ENCODE measurements at regions not wholly inside any gene's neighbourhood (a gene's known extent, or its start where the extent isn't known, plus 50 kb on each side); places are given as distances from the start of the nearest gene placed in this dataset.

DNA sequence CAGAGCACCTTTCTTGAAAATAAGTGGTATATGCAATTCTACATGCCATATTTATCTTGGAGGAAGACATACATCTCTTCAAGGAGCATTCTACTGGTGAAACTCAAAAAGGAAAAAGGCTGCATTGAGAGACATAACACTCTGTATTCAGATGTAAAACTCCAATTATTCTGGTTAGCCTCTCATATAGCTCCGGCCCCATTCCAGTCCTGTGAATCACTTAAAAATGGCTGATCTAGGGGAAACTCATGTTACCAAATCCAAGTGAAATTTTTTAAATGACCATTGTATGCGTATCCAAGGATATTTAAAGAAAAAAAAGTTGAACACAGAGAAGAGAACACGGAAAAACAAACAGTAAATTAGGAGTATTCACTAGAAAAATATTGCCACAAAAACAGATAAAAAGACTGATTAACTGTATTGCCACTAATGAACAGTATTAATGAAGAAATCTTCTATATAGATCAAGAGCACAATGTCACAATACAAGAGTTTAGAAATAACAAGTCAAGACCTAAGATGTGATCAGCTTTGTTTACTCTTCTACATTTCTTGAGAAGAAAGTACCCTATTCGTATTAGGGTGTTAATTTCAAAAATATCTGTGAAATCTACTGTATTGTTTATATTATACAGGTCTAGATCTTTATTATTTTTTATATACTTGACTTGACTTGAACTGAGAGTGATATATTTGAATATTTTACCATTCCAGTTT is 124.5 kb upstream of the GJE1 start:
- Histone ChIP-seq H3K4me3 (ENCODE audit: low read depth in 1 of 5, low read length in 5 of 5) (no peak overlapping the region), H3K27me3 (ENCODE audit: control insufficient read depth in 5 of 5, insufficient read depth in 4 of 5, low read length in 5 of 5) (no peaks in the 10 kb centered on the region), H3K27ac (ENCODE audit: low read depth, low read length) (no peak overlapping the region), H3K4me1 (ENCODE audit: control insufficient read depth in 5 of 5, insufficient read depth in 5 of 5, low read length in 5 of 5) (no peaks in the 10 kb centered on the region), H3K9ac (ENCODE audit: low read length in 5 of 5) (no peak overlapping the region), H3K36me3 (ENCODE audit: control insufficient read depth in 5 of 5, insufficient read depth in 5 of 5, low read length in 5 of 5) (no peaks in the 10 kb centered on the region), H3K9me3 (ENCODE audit: control insufficient read depth in 5 of 5, low read length in 5 of 5) (peaks cover 0 to 5% (median 0%) of the 10 kb centered on the region in 5 donors)

DNA sequence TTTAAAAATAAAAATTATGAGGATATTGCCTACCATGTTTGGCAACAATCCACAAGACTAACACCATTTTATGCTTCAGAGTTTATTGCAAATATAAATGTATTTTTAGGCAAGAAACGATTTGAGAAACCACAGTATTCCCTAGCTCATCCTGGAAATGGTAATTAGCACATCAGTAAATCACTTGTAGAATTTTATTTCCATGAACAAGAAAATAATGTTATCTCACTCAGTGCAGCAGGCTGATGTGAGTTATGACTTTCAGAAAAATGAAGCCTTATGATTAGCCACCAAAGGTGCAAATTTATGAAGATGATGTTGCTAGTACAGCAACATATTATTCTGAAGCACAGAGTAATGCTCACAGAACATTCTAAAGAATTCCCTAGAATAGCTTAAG is 127.7 kb upstream of the GJE1 start:
- Histone ChIP-seq H3K27ac (ENCODE audit: low read depth, low read length) (no peak overlapping the region), H3K9me3 (ENCODE audit: control insufficient read depth in 5 of 5, low read length in 5 of 5) (peaks cover 0 to 5% (median under 1%) of the 10 kb centered on the region in 5 donors), H3K36me3 (ENCODE audit: control insufficient read depth in 5 of 5, insufficient read depth in 5 of 5, low read length in 5 of 5) (no peaks in the 10 kb centered on the region), H3K9ac (ENCODE audit: low read length in 5 of 5) (no peak overlapping the region), H3K4me1 (ENCODE audit: control insufficient read depth in 5 of 5, insufficient read depth in 5 of 5, low read length in 5 of 5) (no peaks in the 10 kb centered on the region), H3K27me3 (ENCODE audit: control insufficient read depth in 5 of 5, insufficient read depth in 4 of 5, low read length in 5 of 5) (no peaks in the 10 kb centered on the region), H3K4me3 (ENCODE audit: low read depth in 1 of 5, low read length in 5 of 5) (no peak overlapping the region)

DNA sequence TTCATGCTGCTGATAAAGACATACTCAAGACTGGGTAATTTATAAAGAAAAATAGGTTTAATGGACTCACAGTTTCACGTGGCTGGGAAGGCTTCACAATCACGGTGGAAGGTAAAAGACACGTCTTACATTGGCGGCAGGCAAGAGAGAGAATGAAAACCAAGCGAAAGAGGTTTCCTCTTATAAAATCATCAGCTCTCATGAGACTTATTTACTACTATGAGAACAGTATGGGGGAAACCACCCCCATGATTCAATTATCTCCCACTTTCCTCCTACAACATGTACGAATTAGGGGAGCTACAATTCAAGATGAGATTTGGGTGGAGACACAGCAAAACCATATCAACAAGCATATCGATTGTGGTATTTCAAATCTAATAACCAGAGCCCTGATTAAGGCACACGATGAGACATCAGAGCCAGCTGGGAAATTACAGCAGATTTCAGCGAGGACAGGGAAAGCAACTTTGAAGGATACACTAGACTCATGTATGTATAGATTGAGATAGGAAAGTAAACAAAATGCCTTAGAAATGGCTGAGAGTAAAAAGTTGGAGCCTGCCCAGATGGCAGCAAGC is 129.8 kb upstream of the GJE1 start:
- Histone ChIP-seq H3K4me1 (ENCODE audit: control insufficient read depth in 5 of 5, insufficient read depth in 5 of 5, low read length in 5 of 5) (no peaks in the 10 kb centered on the region), H3K27me3 (ENCODE audit: control insufficient read depth in 5 of 5, insufficient read depth in 4 of 5, low read length in 5 of 5) (no peaks in the 10 kb centered on the region), H3K9ac (ENCODE audit: low read length in 5 of 5) (no peak overlapping the region)

DNA sequence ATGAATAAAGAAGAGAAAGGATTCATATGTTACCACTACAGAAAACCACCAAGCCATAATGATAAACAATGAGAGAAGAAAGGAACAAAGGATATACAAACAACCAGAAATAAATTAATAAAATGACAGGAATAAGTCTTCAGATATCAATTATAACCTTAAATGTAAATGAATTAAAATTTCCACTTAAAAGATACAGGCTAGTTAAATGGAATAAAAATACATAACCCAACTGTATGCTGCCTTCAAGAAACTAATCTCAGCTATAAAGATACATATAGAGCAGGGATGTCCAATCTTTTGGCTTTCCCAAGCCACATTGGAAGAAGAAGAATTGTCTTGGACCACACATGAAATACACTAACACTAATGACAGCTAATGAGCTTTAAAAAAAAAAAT is 135.9 kb upstream of the GJE1 start:
- Histone ChIP-seq H3K4me1 (ENCODE audit: control insufficient read depth in 5 of 5, insufficient read depth in 5 of 5, low read length in 5 of 5) (no peaks in the 10 kb centered on the region), H3K36me3 (ENCODE audit: control insufficient read depth in 5 of 5, insufficient read depth in 5 of 5, low read length in 5 of 5) (no peaks in the 10 kb centered on the region), H3K9ac (ENCODE audit: low read length in 5 of 5) (no peak overlapping the region), H3K27me3 (ENCODE audit: control insufficient read depth in 5 of 5, insufficient read depth in 4 of 5, low read length in 5 of 5) (no peaks in the 10 kb centered on the region), H3K27ac (ENCODE audit: low read depth, low read length) (no peak overlapping the region), H3K4me3 (ENCODE audit: low read depth in 1 of 5, low read length in 5 of 5) (no peak overlapping the region), H3K9me3 (ENCODE audit: control insufficient read depth in 5 of 5, low read length in 5 of 5) (peaks cover 0 to 20% (median 15%) of the 10 kb centered on the region in 5 donors)

More for the DNA sequence above, 129.8 kb upstream of the GJE1 start:
- Histone ChIP-seq H3K9me3 (ENCODE audit: control insufficient read depth in 5 of 5, low read length in 5 of 5) (peaks cover 0 to 7% (median under 1%) of the 10 kb centered on the region in 5 donors), H3K27ac (ENCODE audit: low read depth, low read length) (no peak overlapping the region), H3K36me3 (ENCODE audit: control insufficient read depth in 5 of 5, insufficient read depth in 5 of 5, low read length in 5 of 5) (no peaks in the 10 kb centered on the region), H3K4me3 (ENCODE audit: low read depth in 1 of 5, low read length in 5 of 5) (no peak overlapping the region)

DNA sequence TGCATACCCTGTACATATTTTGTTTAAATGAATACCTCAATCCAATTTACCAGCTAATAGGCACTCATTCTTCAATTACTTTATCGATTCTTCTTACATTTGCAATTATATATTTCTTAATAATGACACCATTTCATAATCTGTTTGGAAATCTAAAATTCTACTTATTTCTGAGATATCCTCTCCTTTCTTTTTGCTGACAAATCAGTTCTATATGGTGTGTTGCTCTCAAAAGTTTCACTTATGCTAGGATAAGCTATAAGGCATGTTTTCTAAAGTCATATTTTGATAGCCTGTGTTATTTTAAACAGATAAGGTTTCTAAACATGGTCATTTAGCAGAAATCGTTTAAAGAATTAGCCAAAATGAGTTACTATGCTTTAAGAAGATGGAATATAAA is 140.6 kb upstream of the GJE1 start:
- Histone ChIP-seq H3K9ac (ENCODE audit: low read length in 5 of 5) (no peak overlapping the region), H3K4me3 (ENCODE audit: low read depth in 1 of 5, low read length in 5 of 5) (no peak overlapping the region), H3K27me3 (ENCODE audit: control insufficient read depth in 5 of 5, insufficient read depth in 4 of 5, low read length in 5 of 5) (no peaks in the 10 kb centered on the region), H3K27ac (ENCODE audit: low read depth, low read length) (no peak overlapping the region), H3K9me3 (ENCODE audit: control insufficient read depth in 5 of 5, low read length in 5 of 5) (peaks cover 0 to 20% (median 9%) of the 10 kb centered on the region in 5 donors), H3K4me1 (ENCODE audit: control insufficient read depth in 5 of 5, insufficient read depth in 5 of 5, low read length in 5 of 5) (peaks cover 0 to 7% (median 0%) of the 10 kb centered on the region in 5 donors), H3K36me3 (ENCODE audit: control insufficient read depth in 5 of 5, insufficient read depth in 5 of 5, low read length in 5 of 5) (no peaks in the 10 kb centered on the region)

DNA sequence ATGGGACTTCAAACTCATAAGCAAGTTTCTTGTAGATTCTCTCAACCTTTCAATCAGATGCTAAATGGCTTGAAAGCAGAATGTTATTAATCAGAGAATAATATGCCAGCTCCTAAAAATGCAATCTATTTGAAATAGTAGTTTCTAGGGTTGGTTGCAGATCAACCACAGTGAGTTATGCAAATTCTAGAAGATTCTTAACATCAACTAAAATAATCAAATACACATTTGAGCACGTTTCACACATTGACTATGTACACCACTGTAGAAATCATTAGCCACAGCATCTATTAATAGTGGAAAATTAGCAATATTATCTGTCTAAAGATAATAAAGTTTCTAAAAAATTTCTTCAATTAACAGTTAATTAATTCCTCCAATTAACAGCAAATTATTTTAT is 141.9 kb upstream of the GJE1 start:
- Histone ChIP-seq H3K4me3 (ENCODE audit: low read depth in 1 of 5, low read length in 5 of 5) (no peak overlapping the region), H3K4me1 (ENCODE audit: control insufficient read depth in 5 of 5, insufficient read depth in 5 of 5, low read length in 5 of 5) (peaks cover 0 to 7% (median 0%) of the 10 kb centered on the region in 5 donors), H3K27me3 (ENCODE audit: control insufficient read depth in 5 of 5, insufficient read depth in 4 of 5, low read length in 5 of 5) (no peaks in the 10 kb centered on the region), H3K9me3 (ENCODE audit: control insufficient read depth in 5 of 5, low read length in 5 of 5) (peaks cover 0 to 15% (median 6%) of the 10 kb centered on the region in 5 donors), H3K36me3 (ENCODE audit: control insufficient read depth in 5 of 5, insufficient read depth in 5 of 5, low read length in 5 of 5) (no peaks in the 10 kb centered on the region), H3K27ac (ENCODE audit: low read depth, low read length) (no peak overlapping the region), H3K9ac (ENCODE audit: low read length in 5 of 5) (no peak overlapping the region)

DNA sequence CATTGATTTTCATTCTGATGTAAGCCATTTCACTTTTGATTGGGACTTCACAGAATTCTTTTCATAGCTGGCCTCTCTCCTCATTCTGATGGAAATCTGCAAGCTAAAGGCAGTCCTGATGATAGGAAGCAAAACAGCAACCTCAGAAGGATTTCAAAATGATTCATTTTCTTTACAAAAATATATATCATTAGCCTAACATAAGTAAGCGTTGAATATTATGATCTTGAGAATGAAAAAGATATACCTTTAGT is 143.1 kb upstream of the GJE1 start:
- Histone ChIP-seq H3K27me3 (ENCODE audit: control insufficient read depth in 5 of 5, insufficient read depth in 4 of 5, low read length in 5 of 5) (no peaks in the 10 kb centered on the region), H3K36me3 (ENCODE audit: control insufficient read depth in 5 of 5, insufficient read depth in 5 of 5, low read length in 5 of 5) (no peaks in the 10 kb centered on the region), H3K27ac (ENCODE audit: low read depth, low read length) (no peak overlapping the region), H3K9me3 (ENCODE audit: control insufficient read depth in 5 of 5, low read length in 5 of 5) (peaks cover 0 to 6% (median 0%) of the 10 kb centered on the region in 5 donors), H3K9ac (ENCODE audit: low read length in 5 of 5) (no peak overlapping the region), H3K4me1 (ENCODE audit: control insufficient read depth in 5 of 5, insufficient read depth in 5 of 5, low read length in 5 of 5) (peaks cover 0 to 7% (median 0%) of the 10 kb centered on the region in 5 donors), H3K4me3 (ENCODE audit: low read depth in 1 of 5, low read length in 5 of 5) (no peak overlapping the region)

DNA sequence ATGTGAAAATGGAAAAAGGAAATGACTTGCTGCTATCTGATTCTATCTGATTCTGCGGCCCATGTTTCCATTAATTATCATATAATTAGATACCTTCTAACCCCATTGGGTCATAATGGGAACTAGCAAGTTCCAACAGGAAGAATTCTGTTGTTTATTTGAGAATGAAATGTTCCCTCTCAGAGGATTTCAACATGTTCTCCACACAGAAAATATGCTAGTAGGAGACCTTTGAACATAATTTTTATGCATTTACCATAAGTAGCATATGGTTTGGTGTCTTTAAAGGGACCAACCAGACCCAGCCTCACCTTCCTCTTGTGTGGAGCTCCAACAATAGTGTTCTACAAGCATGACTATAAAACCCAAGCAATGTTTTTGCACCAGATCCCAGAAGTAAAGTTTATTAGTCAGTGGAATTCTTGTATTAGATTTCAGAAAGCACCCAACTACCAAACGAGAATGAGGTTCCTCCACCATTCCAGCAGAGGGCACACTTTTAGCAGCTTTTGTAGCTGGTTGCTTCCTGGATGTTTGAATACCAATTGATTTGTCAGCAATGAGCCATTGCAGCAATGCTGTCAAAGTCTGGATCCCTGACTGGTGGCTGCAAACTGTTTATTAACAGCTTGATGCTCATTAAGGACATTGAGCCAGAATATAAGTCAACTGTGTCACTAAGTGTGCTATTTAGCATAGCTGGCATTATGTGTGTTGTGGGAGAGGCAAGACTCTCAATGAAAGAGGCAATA is 143.6 kb upstream of the GJE1 start:
- no peaks in the 10 kb centered on the region for H3K36me3 ChIP-seq (ENCODE audit: control insufficient read depth in 5 of 5, insufficient read depth in 5 of 5, low read length in 5 of 5)
- no peak overlapping the region for H3K4me3 ChIP-seq (ENCODE audit: low read depth in 1 of 5, low read length in 5 of 5)
- peaks cover 0 to under 1% (median 0%) of the 10 kb centered on the region in 5 donors for H3K9me3 ChIP-seq (ENCODE audit: control insufficient read depth in 5 of 5, low read length in 5 of 5)
- no peak overlapping the region for H3K27ac ChIP-seq (ENCODE audit: low read depth, low read length)
- no peak overlapping the region for H3K9ac ChIP-seq (ENCODE audit: low read length in 5 of 5)
- H3K4me1 ChIP-seq (ENCODE audit: control insufficient read depth in 5 of 5, insufficient read depth in 5 of 5, low read length in 5 of 5): peaks cover 0 to 7% (median 0%) of the 10 kb centered on the region in 5 donors
- H3K27me3 ChIP-seq (ENCODE audit: control insufficient read depth in 5 of 5, insufficient read depth in 4 of 5, low read length in 5 of 5): no peaks in the 10 kb centered on the region

DNA sequence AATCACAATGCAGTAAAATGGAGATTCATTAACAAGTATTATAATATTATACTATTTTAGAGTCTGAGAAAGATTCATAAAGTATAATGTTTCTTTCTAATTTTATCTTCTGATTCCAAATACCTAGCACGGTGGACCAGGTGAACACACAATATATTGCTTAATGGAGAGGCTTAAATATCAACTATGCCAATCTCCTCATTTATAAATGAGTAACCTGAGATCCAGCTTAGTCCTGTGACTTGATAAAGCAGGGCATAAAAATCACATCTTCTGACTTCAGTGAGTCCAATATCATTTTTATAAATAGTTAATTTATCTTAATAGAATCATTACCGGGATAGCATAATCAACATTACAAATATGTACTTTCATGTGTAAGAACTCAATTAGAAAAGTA is 144.4 kb upstream of the GJE1 start:
- H3K27me3 ChIP-seq (ENCODE audit: control insufficient read depth in 5 of 5, insufficient read depth in 4 of 5, low read length in 5 of 5): no peaks in the 10 kb centered on the region
- H3K9ac ChIP-seq (ENCODE audit: low read length in 5 of 5): no peak overlapping the region
- H3K9me3 ChIP-seq (ENCODE audit: control insufficient read depth in 5 of 5, low read length in 5 of 5): no peaks in the 10 kb centered on the region
- no peak overlapping the region for H3K4me3 ChIP-seq (ENCODE audit: low read depth in 1 of 5, low read length in 5 of 5)
- H3K36me3 ChIP-seq (ENCODE audit: control insufficient read depth in 5 of 5, insufficient read depth in 5 of 5, low read length in 5 of 5): no peaks in the 10 kb centered on the region
- H3K4me1 ChIP-seq (ENCODE audit: control insufficient read depth in 5 of 5, insufficient read depth in 5 of 5, low read length in 5 of 5): peaks cover 0 to 7% (median 0%) of the 10 kb centered on the region in 5 donors
- H3K27ac ChIP-seq (ENCODE audit: low read depth, low read length): no peak overlapping the region

DNA sequence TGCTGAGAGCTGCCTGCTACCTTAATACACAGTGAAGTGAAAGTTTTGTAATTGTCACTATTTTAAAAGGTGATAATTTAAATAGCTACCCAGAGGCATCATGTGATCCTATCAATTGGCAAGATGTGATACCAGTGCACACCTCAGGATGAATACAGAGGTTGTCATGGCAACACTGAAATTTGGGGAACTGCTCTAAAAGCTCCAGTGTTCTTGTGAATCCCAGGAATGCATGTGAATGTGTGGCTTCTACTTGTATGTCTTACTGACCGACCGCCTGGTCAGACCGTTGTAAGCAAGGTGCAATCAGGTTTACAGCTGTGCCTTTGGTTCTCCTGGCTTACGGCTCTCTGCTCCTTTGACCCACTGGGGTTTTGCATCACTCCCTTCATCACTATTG is 146.3 kb upstream of the GJE1 start:
- no peaks in the 10 kb centered on the region for H3K9me3 ChIP-seq (ENCODE audit: control insufficient read depth in 5 of 5, low read length in 5 of 5)
- H3K36me3 ChIP-seq (ENCODE audit: control insufficient read depth in 5 of 5, insufficient read depth in 5 of 5, low read length in 5 of 5): no peaks in the 10 kb centered on the region
- H3K4me1 ChIP-seq (ENCODE audit: control insufficient read depth in 5 of 5, insufficient read depth in 5 of 5, low read length in 5 of 5): peaks cover 0 to 7% (median 0%) of the 10 kb centered on the region in 5 donors
- H3K27me3 ChIP-seq (ENCODE audit: control insufficient read depth in 5 of 5, insufficient read depth in 4 of 5, low read length in 5 of 5): no peaks in the 10 kb centered on the region
- no peak overlapping the region for H3K27ac ChIP-seq (ENCODE audit: low read depth, low read length)
- H3K4me3 ChIP-seq (ENCODE audit: low read depth in 1 of 5, low read length in 5 of 5): no peak overlapping the region
- H3K9ac ChIP-seq (ENCODE audit: low read length in 5 of 5): no peak overlapping the region
